SK-N-MC (cell line): ENCODE measurements at regions not wholly inside any gene's neighbourhood (a gene's known extent, or its start where the extent isn't known, plus 50 kb on each side); places are given as distances from the start of the nearest gene placed in this dataset.

Experiments used
- DNase-seq: peaks from one replicate; pipeline ENCODE4 v3.0.0-alpha.2; 2011; ENCODE audit warnings: low read depth, low spot score
- H3K27ac ChIP-seq: fragments of 200-600 bp; sonication (generic); 2 replicates; pipeline ENCODE4 v1.5.1; 2016; ENCODE audit warnings: mixed run types
- H3K36me3 ChIP-seq: fragments of 200-600 bp; sonication (generic); 2 replicates; pipeline ENCODE4 v1.6.1; 2017; ENCODE audit warnings: antibody characterized with exemption, low read length, mixed read lengths; ENCODE audit not compliant: insufficient read depth
- H3K4me3 ChIP-seq: fragments of 200-600 bp; sonication (generic); 2 replicates; pipeline ENCODE4 v1.5.1; 2016
- H3K9ac ChIP-seq: fragments of 200-600 bp; sonication (generic); 2 replicates; pipeline ENCODE4 v1.8.0; 2017; ENCODE audit warnings: mixed run types, mixed read lengths; ENCODE audit not compliant: insufficient read length
- H3K9me3 ChIP-seq: fragments of 200-600 bp; sonication (generic); 2 replicates; pipeline ENCODE4 v1.6.1; 2017; ENCODE audit warnings: low read depth, mild to moderate bottlenecking, antibody characterized with exemption, low read length, moderate library complexity, mixed read lengths
- EZH2 ChIP-seq: fragments of 200-600 bp; sonication (generic); IDR thresholded peaks from one replicate; pipeline ENCODE4 v1.6.1; 2017; ENCODE audit warnings: antibody characterized with exemption
- FOXP2 ChIP-seq: optimal IDR thresholded peaks from 2 replicates; pipeline ENCODE3; 2011; ENCODE audit warnings: mild to moderate bottlenecking, moderate library complexity; ENCODE audit not compliant: insufficient read depth; ENCODE audit errors: extremely low read length, control extremely low read depth
- POLR2AphosphoS5 ChIP-seq: IDR thresholded peaks from 2 replicates; pipeline ENCODE4 v1.6.1; 2012; ENCODE audit warnings: mild to moderate bottlenecking, low read depth, low read length, borderline replicate concordance

GRCh38 chr1:193494368-193494767, 308.0 kb upstream of the B3GALT2 start:
- H3K36me3 ChIP-seq: no peaks in the 10 kb centered on the region
- no peak overlapping the region for H3K27ac ChIP-seq
- DNase-seq: no peak
- H3K4me3 ChIP-seq: no peak overlapping the region
- H3K9me3 ChIP-seq: no peaks in the 10 kb centered on the region
- H3K9ac ChIP-seq: no peak overlapping the region
- TF ChIP-seq POLR2AphosphoS5 (no peak), FOXP2 (no peak), EZH2 (no peak)

- H3K36me3 ChIP-seq: no peaks in the 10 kb centered on the region
- TF ChIP-seq FOXP2: no peak
- no peak for TF ChIP-seq EZH2
- TF ChIP-seq POLR2AphosphoS5: no peak
- no peak for DNase-seq
- H3K9me3 ChIP-seq: no peaks in the 10 kb centered on the region
- H3K9ac ChIP-seq: no peak overlapping the region
- no peak overlapping the region for H3K27ac ChIP-seq
- H3K4me3 ChIP-seq: no peak overlapping the region
Observed at GRCh38 chr1:193489191-193489590, 302.8 kb upstream of the B3GALT2 start.

- TF ChIP-seq POLR2AphosphoS5: no peak
- TF ChIP-seq FOXP2: no peak
- TF ChIP-seq EZH2: no peak
- no peak overlapping the region for H3K9ac ChIP-seq
- no peaks in the 10 kb centered on the region for H3K36me3 ChIP-seq
- no peaks in the 10 kb centered on the region for H3K9me3 ChIP-seq
- H3K4me3 ChIP-seq: no peak overlapping the region
- no peak overlapping the region for H3K27ac ChIP-seq
- DNase-seq: no peak
Observed at GRCh38 chr1:193487722-193488121, 301.3 kb upstream of the B3GALT2 start.

- H3K9ac ChIP-seq: no peak overlapping the region
- no peak overlapping the region for H3K27ac ChIP-seq
- TF ChIP-seq EZH2: no peak
- no peak for TF ChIP-seq FOXP2
- TF ChIP-seq POLR2AphosphoS5: no peak
- DNase-seq: no peak
- H3K36me3 ChIP-seq: no peaks in the 10 kb centered on the region
- H3K4me3 ChIP-seq: no peak overlapping the region
- no peaks in the 10 kb centered on the region for H3K9me3 ChIP-seq
Observed at GRCh38 chr1:193486671-193487229, 300.3 kb upstream of the B3GALT2 start.

- Histone ChIP-seq H3K36me3 (no peaks in the 10 kb centered on the region), H3K9ac (no peak overlapping the region), H3K27ac (no peak overlapping the region), H3K9me3 (no peaks in the 10 kb centered on the region), H3K4me3 (no peak overlapping the region)
- no peak for DNase-seq
- TF ChIP-seq EZH2 (no peak), POLR2AphosphoS5 (no peak), FOXP2 (no peak)
Observed at GRCh38 chr1:193480755-193481154, 294.3 kb upstream of the B3GALT2 start.

- no peak overlapping the region for H3K27ac ChIP-seq
- DNase-seq: no peak
- H3K9ac ChIP-seq: no peak overlapping the region
- H3K9me3 ChIP-seq: no peaks in the 10 kb centered on the region
- no peaks in the 10 kb centered on the region for H3K36me3 ChIP-seq
- H3K4me3 ChIP-seq: no peak overlapping the region
- TF ChIP-seq EZH2 (no peak), FOXP2 (no peak), POLR2AphosphoS5 (no peak)
Observed at GRCh38 chr1:193479187-193479586, 292.8 kb upstream of the B3GALT2 start.

- DNase-seq: no peak
- no peak overlapping the region for H3K27ac ChIP-seq
- no peak overlapping the region for H3K4me3 ChIP-seq
- H3K36me3 ChIP-seq: no peaks in the 10 kb centered on the region
- no peak overlapping the region for H3K9ac ChIP-seq
- H3K9me3 ChIP-seq: no peaks in the 10 kb centered on the region
- TF ChIP-seq EZH2 (no peak), FOXP2 (no peak), POLR2AphosphoS5 (no peak)
Observed at GRCh38 chr1:193476748-193477147, 290.3 kb upstream of the B3GALT2 start.

- Histone ChIP-seq H3K36me3 (no peaks in the 10 kb centered on the region), H3K27ac (no peak overlapping the region)
- TF ChIP-seq FOXP2 (no peak), POLR2AphosphoS5 (no peak), EZH2 (no peak)
Observed at GRCh38 chr1:193473932-193474331, 287.5 kb upstream of the B3GALT2 start.

GRCh38 chr1:193472838-193473398, 286.5 kb upstream of the B3GALT2 start:
- DNase-seq: no peak

More at GRCh38 chr1:193473932-193474331, 287.5 kb upstream of the B3GALT2 start:
- Histone ChIP-seq H3K9me3 (no peaks in the 10 kb centered on the region), H3K4me3 (no peak overlapping the region), H3K9ac (no peak overlapping the region)
- no peak for DNase-seq

GRCh38 chr1:193472430-193472829, 286.0 kb upstream of the B3GALT2 start:
- H3K9me3 ChIP-seq: no peaks in the 10 kb centered on the region
- H3K4me3 ChIP-seq: no peak overlapping the region
- no peak for DNase-seq
- no peak overlapping the region for H3K27ac ChIP-seq
- H3K36me3 ChIP-seq: no peaks in the 10 kb centered on the region
- no peak for TF ChIP-seq FOXP2
- TF ChIP-seq EZH2: no peak
- TF ChIP-seq POLR2AphosphoS5: no peak
- H3K9ac ChIP-seq: no peak overlapping the region

More at GRCh38 chr1:193472838-193473398, 286.5 kb upstream of the B3GALT2 start:
- no peaks in the 10 kb centered on the region for H3K9me3 ChIP-seq
- TF ChIP-seq FOXP2: no peak
- TF ChIP-seq EZH2: no peak
- TF ChIP-seq POLR2AphosphoS5: no peak
- no peak overlapping the region for H3K4me3 ChIP-seq
- H3K9ac ChIP-seq: no peak overlapping the region
- no peak overlapping the region for H3K27ac ChIP-seq
- H3K36me3 ChIP-seq: no peaks in the 10 kb centered on the region
